HPDE6-E6E7 (cell line): ENCODE measurements at regions not wholly inside any gene's neighbourhood (a gene's known extent, or its start where the extent isn't known, plus 50 kb on each side); places are given as distances from the start of the nearest gene placed in this dataset.
A peak's percentile ranks its signal among the peaks of the same experiment; 100 is the strongest.
"Not testable (repeated sequence)": the region's sequence is repeated elsewhere in the genome, so short reads cannot be mapped to it uniquely, and the experiment has no call there.

Experiments
- DNase-seq: peaks from one replicate; pipeline ENCODE4 v3.0.0; 2011; ENCODE audit warnings: missing footprints; ENCODE audit errors: extremely low spot score

- no peak for DNase-seq
These were observed 598.1 kb downstream of the DNAH5 start for GRCh38 chr5:13346401-13346800.

- DNase-seq = no peak
These were observed 605.4 kb downstream of the DNAH5 start for GRCh38 chr5:13339093-13339492.

- DNase-seq = not testable (repeated sequence)
These were observed 609.5 kb downstream of the DNAH5 start for GRCh38 chr5:13335026-13335425.

DNA sequence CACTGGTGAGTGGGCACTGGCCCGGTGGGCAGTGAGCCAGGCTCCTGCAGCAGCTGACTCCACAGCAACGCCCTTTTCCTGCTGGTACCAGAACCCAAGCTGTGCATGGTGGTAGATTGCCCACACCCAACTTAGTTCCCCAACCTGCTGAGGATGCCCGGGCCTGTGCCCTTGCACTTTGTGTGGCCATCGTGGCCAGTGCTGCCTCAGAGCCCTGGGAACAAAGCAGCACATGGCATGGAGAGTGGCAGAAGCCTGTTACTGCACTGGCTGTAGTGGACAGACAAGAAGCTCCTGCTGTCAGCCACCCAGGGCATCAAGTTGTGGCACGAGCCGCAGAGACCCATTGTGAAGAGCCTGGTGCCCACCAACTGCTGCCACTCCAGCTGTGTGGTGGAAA, 612.9 kb downstream of the DNAH5 start:
- no peak for DNase-seq

DNA sequence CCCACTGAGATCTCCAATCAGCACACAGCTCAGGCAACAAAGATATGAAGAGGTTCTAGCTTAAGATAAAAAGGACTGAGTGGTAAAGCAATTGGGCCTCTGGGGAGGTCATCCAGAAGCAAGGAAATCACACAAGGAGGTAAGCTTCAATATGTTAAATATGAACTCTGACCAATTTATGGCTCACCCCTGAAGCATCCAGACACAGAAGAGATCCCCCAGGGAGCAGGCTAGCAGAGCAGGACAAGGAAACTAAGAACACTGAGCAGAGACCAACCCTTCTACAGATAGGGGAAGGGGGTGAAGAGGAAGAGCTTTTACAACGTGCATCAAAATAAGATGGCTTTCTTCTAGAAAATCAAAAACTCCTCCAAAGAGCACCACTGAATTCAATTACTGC, 616.2 kb downstream of the DNAH5 start:
- no peak for DNase-seq

- DNase-seq = no peak
These were observed 618.7 kb downstream of the DNAH5 start for GRCh38 chr5:13325765-13326164.

GRCh38 chr5:13322769-13323168, 621.7 kb downstream of the DNAH5 start:
- no peak for DNase-seq

GRCh38 chr5:13317654-13318053, 626.8 kb downstream of the DNAH5 start:
- no peak for DNase-seq

DNA sequence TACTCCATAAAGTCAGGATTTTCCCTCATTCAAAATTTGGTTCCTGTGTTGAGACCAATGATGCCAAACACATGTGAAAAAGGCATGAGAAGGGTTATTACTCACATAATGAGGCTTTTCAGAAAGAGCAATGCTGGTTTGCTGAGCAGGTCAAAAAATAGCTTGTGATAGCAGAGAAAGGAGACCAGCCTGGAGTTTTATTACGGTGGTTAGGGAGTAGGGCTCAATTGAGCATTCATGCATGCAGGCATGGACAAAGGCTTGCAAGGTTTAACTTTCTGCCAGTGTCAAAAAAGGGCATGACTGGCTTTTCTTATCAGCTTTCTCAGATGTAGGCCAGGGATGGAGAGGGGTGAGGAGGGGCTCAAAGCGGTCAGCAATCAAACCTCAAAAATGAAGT, 628.3 kb downstream of the DNAH5 start:
- DNase-seq = no peak

- no peak for DNase-seq
These were observed 637.0 kb downstream of the DNAH5 start for GRCh38 chr5:13307480-13307879.

DNA sequence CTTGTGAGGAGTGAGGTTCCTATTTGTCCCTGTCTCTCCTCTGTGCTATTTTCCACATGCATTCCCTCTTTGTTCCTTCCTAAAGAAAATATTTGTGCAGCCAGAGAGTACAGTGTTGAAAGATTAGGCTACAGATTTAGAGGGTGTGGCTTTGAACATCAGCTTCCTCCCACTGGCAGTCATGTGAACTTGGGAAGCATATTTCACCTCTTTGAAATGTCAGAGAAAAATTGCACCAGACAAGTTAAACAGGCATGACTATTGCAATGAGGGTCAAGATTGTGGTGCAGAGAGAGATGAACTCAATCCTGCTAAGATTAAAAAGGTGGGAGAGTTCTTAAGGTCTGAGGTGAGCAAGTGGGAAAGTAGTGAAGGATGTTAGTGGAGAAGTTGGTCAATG, 641.0 kb downstream of the DNAH5 start:
- no peak for DNase-seq

- DNase-seq = no peak
These were observed 665.7 kb downstream of the DNAH5 start for GRCh38 chr5:13278811-13279210.

- no peak for DNase-seq
These were observed 666.3 kb downstream of the DNAH5 start for GRCh38 chr5:13278148-13278547.

DNA sequence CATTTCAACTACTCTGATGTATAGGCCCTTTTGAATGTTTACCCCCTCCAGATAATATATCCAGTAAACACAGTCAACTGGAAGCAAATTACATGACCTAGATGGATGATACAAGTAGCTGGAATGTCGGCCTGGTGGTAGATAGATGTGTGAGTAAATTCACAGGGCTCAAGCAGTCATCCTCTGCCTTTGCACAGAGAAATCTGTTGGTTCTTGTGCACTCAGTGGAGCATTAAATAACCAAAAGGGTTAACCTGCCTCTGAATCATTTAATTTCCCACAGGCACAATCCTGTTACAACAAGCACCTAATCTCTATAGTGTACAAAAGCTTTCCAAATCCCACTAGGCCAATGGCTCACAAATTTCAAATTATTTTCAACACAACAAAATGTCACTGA, 668.3 kb downstream of the DNAH5 start:
- DNase-seq = peak; percentile 9

DNA sequence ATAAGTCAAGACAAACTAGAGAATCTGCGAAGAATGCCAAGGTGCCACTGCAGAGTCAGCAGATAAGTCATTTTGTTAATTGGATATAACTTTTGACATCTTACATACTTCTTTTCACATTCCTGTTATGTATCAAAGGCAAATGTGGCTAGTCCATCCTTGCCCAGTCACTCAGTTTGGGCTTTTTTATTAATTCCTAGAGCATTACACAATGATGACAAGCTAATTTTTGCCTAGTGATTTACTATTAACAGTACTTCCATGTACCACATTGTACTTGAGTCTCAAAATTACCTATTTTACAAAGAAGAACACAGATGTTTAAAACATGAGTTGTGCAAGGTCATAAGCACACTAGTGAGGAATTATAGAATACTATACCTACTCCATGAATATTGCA, 680.8 kb downstream of the DNAH5 start:
- no peak for DNase-seq

DNA sequence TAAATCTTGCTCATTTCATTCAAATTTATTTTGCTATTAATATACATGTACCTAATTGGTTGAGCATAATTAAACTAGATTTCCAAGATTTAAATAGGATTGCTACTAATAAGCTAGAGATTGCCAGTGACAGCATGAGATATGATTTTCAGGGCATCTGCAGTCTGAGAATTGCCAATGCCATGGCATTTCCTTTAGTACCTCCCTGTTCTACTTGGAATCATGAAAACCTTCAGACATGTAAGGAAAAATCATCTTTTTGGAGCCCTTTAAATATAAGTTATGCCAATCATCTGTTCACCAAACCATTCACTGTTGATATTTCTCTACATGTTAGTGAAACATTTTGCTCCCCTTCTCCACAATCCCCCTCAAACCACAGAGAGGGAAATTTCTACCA, 691.4 kb downstream of the DNAH5 start:
- DNase-seq = no peak

DNA sequence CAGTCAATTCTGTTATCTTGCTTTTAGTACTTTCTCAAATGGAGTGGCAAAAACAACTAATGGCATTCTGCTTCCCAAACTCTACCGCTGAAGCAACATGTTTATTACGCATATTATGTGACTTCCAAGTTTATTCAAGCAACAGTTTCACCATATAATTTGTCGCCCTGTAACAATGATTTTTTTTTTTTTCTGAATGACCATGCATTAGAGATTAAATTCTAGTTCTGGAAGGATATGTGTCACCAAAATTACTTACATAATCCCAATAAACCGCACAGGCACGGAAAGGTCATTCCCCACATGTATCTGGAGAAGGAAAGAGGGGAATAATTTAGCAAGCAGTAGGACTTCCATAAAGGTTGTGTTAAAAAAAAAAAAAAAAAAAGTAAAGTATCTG, 691.8 kb downstream of the DNAH5 start:
- DNase-seq = no peak

GRCh38 chr5:13251623-13252376, 692.7 kb downstream of the DNAH5 start:
- no peak for DNase-seq

DNA sequence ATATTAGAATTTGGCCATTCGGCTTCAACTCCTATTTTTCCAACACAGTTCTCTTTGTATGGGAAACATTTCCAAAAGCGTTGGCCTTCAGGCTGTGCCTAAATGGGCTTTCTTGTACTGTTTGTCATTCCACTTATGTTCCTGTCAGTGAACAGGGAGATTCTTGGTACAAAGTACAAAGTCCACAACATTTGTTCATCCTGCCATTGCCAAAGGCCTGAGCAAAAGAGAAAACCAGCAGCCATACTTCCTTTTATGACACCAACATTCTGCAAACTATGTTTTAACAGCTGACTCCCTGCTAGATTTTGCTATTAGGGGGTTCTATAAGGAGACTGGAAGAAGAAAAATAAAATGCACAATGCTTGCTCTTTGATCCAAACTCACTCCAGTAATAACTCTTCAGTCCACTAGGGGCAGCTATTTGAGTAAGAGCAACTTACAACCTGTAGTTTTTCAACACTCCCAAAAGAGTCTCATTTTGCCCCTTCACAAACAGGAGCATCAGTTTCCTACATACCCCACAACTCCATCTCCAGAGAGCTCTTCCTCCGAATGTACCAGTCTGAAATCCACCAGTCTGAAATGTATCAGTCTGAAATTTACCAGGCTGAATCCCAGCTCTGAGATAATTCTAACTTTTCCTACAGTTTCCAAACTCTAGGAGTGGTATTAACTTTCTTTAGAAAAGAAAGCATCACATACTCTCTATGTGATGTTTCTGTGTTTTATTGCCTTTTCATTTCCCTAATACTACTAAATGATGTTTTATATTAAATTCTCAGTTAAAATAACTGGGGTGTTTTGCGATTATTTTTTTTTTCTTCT, 693.8 kb downstream of the DNAH5 start:
- no peak for DNase-seq

GRCh38 chr5:13249854-13250253, 694.6 kb downstream of the DNAH5 start:
- peak; percentile 21 for DNase-seq

- DNase-seq = no peak
These were observed 696.2 kb downstream of the DNAH5 start for GRCh38 chr5:13248253-13248652.

GRCh38 chr5:13246053-13246452, 698.4 kb downstream of the DNAH5 start:
- DNase-seq = no peak

GRCh38 chr5:13244151-13244550, 700.3 kb downstream of the DNAH5 start:
- DNase-seq = no peak
